ENCODE measurements at regions not wholly inside any gene's neighbourhood (a gene's known extent, or its start where the extent isn't known, plus 50 kb on each side); places are given as distances from the start of the nearest gene placed in this dataset.
"Not testable (repeated sequence)": the region's sequence is repeated elsewhere in the genome, so short reads cannot be mapped to it uniquely, and the experiment has no call there.

DNA sequence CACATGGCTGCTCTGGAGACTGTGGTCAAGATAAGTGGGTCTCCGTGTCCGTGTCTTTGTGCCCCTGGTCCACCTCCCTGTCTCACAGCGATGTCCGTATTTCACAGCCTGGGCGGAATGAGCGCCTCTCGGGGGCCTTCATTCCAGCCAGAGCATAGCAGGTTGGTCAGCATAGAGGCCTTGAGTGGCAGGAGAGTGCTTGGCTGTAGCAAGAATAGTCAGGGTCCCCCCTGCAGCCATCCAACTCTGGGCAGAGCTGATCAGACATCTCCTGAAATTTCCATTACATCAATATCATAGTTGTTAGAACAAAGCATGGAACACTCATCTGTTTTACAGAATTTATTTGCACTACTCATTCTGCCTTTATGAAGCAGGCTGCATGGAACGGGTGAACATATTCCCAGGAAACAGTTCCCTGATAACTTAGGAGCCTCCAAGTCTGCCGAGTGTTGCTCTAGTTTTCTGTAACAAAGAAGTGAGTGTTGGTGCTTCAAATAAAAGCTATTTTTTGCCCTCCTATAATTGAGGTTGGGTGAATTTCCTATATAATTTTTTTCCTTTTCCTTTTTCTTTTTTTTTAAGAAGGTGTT lies 255.3 kb downstream of the INHBA start:
- no peak for DNase-seq
- peak; percentile 38 for ATAC-seq (ENCODE audit: poor library complexity)
- intact Hi-C loops (cut with DNase I), result no loop called here

DNA sequence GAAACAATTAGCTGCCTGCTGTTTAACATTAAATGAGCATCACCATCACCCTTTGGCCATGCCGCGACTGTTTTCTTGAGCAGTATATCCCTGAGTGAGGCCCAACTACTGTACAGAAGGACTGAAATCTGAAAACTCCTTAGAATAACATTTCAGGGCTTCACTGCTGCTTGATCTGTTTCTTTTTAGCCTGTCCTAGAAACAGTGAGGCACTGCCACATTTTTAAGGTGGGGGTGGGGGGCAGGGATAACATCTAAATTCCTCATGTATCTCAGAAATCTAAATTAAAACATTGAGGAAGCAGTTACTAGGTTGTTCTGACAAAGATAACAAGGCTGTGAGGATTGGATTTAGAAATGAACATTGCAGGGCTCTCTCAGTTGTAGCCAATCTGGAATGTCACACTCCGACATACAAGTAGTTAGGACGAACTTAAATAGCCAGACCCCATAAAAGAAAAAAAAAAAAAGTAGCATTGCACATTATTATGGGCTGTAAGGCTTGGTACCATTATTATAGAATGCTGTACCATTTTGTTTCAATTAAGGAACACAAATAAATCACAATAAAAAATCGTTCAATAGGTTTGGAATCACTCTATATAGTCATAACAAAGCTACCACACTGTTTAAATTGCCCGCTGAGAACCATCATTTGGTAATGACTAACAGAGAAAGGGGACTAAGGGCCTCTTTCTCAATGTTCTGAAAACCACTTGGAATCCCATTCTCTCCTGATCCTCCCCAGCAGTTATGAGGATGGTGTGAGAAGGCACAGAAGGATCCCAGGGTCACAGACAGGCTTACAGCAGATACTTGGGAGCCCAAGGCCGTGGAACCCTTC lies 256.1 kb downstream of the INHBA start:
- no peak for DNase-seq
- no peak for ATAC-seq (ENCODE audit: poor library complexity)
- intact Hi-C loops (cut with DNase I), result no loop called here

DNA sequence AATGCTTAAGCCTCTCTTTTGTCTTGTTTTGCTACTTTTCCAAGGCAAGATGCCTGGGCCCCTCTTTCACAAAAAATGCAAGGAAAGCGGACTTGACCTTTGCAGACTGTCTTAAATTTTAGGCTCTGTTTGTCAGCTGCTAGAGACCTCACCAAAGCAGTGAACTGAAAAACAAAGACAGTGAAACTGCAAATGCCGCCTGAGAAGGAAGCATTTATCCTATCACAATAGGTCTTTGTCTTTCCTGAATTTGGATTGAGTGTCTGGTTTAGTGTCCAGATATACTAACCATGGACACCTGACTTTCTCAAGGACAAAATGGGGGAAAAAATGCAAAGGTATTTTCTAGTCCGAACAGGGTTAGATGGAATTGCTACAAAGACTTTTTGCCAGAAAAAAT lies 256.9 kb downstream of the INHBA start:
- ATAC-seq (ENCODE audit: poor library complexity) (no peak), DNase-seq (no peak)
- intact Hi-C loops (cut with DNase I), result no loop called here

DNA sequence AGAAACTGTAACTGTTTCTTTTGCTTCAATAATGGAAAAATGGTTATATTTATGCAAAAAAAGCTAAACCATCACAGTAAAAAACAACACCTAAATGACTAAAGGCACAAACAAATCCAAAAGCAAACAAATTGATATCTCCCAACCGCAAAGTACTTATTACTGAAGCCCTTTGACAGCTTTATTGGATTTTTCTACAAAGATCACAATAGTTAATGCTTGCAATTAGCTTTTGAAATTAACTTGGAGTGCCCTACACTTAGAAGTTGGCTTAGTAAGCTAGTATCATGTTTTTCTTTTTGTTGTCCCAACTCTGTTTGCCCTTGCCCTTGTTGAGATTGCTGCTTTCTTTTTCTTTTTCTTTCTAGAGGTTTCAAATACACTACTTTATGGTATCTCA lies 257.5 kb downstream of the INHBA start:
- no peak for DNase-seq
- intact Hi-C loops (cut with DNase I), result no loop called here
- no peak for ATAC-seq (ENCODE audit: poor library complexity)

DNA sequence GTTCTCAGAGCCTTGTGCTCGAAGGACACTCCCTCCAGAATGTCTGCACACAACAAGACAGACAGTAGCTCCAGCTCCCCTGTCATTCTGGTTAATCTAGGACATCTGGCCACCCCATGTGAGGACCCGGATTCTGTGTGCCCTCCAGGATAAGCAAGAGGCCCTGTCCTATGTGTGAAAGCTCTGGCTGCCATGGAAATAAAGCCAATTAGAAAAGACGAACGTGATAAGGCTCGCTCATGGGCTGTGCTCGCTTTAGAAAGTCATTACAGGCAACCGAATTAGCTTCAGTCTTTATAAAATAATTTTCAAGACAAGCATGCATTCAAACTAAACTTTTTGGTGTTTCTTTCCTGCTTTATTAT lies 263.4 kb downstream of the INHBA start:
- DNase-seq, result no peak
- intact Hi-C loops (cut with DNase I), result no loop called here
- ATAC-seq (ENCODE audit: poor library complexity), result no peak

DNA sequence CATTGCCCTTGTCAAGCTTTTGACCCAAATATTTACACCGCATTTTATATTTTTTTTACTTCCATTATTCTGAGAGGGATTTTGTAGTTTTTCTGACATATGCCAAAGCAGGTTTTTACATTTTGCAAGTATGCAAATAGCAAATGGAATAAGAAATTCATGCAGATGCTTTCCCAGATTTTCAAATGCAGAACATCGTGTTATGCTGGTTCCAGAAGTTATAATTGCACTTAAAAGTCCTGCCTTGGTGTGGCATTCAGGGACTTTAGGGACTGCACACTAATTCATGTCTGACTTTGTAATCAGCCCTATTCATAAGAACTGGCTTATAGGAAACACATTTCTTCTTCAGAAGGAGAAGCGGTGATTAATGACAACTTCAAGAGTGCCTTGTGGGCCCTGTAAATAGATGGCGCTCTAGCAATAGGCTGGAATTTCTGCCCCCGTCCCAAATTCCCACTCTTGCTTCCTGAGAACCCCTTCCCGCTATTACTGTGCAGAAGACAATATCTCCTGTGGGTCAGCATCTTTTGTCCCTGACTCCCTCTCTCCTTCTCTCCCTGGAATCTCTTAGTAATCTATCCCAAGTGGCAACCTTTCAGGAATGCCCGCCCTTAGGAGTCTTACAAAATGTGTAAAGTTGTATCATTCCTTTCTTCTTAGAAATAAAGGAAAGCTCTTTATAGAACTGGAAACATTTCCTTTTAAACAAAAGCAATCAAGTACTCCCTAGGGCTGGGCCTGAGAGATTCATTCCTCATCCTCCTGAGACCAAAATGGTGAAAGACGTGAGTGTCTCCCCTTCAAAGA lies 264.0 kb downstream of the INHBA start:
- no peak for DNase-seq
- intact Hi-C loops (cut with DNase I), result no loop called here
- ATAC-seq (ENCODE audit: poor library complexity), result no peak

DNA sequence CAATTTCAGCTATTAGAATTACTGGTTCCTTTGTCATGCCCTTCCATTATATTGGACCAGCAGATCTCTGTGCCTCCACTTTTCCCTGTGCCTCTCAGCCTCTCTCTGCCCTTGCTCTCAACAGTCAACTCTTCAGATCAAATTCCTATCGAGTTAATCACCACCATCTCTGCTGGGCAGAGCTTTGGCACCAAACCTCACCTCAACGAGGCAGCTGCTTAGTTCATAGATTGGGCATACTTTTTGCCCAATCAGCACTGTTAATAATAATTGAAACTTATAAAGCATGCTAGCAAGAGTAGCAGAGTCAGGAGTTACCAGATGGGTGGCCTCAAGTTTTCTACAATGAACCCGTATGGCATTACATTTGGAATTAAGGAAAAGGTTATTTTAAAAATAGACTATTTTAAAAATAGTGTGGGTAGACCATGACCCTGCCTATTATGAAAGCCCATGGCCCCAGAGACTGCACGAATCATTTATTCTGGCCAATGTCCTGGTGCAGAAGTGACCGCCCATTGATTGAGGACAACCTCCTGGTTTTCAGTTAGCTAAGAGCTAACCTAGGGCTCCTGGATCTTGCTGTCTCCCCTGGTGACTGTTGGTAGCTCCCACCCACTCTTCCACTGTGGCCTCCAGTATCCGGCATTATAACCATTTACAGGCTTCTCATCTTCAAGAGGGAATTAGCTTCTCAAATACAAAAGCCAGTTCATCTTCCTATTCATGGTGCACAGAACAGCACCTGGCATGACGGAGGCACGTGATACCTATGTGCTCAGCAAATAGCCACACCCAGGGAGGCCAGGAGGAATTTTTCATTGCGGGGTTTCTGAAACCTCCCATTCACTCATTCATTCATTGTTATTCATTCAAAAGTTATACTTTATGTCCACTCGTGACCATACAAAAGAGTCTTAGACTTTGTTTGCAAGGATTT lies 265.4 kb downstream of the INHBA start:
- ATAC-seq (ENCODE audit: poor library complexity) (no peak), DNase-seq (no peak)
- intact Hi-C loops (cut with DNase I), result no loop called here

DNA sequence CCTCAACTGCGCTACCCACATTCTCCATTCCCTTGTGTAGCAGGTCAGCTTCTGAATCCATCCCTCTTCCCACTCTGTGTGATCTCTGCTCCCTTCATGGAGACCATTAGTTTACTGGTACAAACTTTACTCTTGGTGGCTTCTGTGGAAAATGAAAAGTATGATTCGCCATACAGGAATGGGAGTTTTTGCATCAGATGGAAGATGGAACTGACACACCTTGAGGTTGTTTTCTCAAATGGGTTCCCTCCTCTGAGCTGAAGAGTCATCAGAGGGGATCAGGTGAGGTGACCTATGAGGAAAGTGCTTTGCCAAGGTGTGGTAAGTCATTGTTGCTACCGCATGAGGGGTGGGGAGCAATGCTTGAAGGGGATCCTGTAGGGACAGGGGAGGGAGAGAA lies 266.8 kb downstream of the INHBA start:
- DNase-seq (no peak), ATAC-seq (ENCODE audit: poor library complexity) (no peak)
- intact Hi-C loops (cut with DNase I), result no loop called here

DNA sequence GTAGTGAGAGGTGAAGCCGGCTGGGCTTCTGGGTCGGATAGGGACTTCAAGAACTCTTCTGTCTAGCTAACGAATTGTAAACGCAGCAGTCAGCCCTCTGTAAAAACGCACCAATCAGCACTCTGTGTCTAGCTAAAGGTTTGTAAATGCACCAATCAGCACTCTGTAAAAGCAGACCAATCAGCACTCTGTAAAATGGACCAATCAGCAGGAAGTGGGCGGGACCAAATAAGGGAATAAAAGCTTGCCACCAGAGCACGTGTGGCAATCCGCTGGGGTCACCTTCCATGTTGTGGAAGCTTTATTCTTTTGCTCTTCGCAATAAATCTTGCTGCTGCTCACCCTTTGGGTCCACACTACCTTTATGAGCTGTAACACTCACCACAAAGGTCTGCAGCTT lies 267.9 kb downstream of the INHBA start:
- intact Hi-C loops (cut with DNase I); ATAC-seq (ENCODE audit: poor library complexity); DNase-seq: not testable (repeated sequence)

DNA sequence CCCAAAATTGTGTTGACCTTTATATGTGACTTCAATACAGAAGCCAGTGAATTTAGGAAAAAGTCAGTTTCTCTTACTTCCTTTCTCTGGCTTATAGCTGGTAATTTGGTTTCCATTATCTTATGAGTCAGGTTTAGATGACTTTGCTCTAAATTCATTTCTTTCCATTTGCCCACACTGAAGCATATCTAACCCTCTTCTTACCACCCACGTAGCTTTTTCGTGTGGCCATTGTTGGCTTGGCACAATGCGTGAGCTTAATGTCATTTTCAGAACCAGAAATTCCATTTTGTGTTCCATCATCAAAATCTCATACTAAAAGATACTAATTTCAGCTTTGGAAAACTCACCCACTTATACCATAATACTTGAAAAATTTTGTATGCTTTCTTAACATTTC lies 271.2 kb downstream of the INHBA start:
- no peak for DNase-seq
- no peak for ATAC-seq (ENCODE audit: poor library complexity)

DNA sequence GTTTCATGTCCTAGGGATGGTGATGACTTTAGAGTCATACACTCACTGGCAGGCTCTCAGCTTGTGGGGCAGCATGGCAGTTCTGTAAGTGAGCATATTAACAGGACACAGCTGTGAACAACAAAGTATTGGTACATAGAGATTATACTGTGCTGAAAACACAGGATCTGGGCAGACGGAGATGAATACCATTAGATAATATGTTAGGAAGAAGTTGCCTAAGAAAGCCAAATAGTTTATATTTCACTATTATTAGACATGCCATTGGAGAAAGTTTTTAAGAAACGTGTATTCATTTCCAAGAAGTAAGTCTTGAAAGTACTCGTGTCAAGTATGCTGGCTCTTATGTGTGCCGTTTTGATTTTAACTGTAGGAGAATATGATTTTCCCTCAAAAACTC lies 274.5 kb downstream of the INHBA start:
- no peak for DNase-seq
- intact Hi-C loops (cut with DNase I), result no loop called here
- no peak for ATAC-seq (ENCODE audit: poor library complexity)

More for the DNA sequence above, 271.2 kb downstream of the INHBA start:
- intact Hi-C loops (cut with DNase I), result no loop called here

DNA sequence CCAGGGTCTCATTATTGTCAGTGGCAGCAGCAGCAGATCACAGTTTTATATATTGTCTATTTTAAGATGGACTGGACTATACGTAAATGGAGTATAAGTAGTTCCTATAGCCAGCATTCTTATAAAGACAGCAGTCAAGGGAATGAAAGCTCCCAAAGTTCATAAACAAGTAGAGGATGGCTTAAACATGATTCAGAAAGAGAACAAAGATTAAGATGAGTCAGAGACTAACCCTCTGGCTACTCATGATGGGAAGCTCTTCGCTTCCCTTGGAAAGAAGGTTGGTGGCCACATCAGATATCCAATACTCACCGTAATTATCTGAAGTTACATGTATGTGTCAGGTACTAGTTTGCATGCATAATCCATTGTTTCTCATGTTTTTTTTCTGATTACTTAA lies 277.0 kb downstream of the INHBA start:
- no peak for ATAC-seq (ENCODE audit: poor library complexity)
- intact Hi-C loops (cut with DNase I), result no loop called here

DNA sequence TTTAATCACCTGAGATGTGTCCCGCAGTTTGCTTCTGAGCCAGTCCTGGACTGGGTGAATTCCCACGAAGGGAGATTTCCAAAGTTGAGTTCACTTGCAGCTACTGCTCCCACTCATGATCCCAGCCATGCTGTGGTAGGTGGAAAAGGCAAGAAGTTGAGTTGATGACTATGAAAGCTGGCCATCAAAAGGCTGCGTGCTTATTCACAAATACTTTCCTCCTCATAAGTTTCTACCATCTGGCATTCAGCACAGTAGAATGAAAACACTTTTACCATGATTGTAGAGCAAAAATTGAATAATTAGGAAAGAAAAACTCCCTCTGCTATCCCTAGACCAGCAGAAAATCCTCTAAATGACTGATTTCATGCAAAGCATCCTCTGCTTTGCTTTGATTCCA lies 281.8 kb downstream of the INHBA start:
- intact Hi-C loops (cut with DNase I), result no loop called here
- no peak for ATAC-seq (ENCODE audit: poor library complexity)
- DNase-seq, result no peak

More for the DNA sequence above, 277.0 kb downstream of the INHBA start:
- DNase-seq, result no peak

DNA sequence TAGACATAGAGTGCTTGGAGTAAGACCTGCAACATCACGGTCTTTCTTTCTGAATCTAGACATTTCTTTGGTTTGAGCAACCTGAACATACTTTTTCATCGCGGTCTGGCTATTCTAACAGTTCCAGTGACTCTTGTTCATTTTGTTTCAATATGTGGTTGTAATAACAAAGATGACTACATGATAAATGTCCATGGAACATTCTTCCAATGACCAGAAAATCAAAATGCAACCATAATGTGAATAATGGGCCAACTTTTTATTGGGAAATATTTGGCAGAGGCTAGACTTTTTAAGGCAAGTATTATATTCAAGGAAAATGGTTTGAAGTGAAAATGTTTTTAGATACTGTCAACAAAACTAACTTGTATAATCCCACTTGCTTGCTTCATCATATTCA lies 282.5 kb downstream of the INHBA start:
- DNase-seq (no peak), ATAC-seq (ENCODE audit: poor library complexity) (no peak)
- intact Hi-C loops (cut with DNase I), result no loop called here

DNA sequence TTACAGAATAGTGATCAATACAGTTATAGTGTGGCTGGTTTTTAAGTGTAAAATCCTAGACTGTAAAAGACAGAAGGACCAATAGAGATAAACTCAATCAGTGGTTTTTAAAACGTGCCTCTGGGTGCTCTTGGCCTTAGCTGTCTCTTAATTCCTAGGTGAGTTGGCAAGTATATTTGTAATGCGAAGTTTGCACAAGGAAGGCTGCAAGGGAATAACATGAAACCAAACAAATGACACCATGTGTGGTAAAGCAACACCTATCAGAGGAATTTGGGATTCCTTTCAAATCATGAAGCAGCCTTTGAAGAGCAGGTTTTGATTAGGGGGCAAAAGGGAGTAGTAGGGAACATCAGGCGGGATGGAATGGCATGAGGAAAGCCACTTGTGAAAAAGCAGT lies 284.6 kb downstream of the INHBA start:
- no peak for DNase-seq
- ATAC-seq (ENCODE audit: poor library complexity), result no peak
- intact Hi-C loops (cut with DNase I), result no loop called here

DNA sequence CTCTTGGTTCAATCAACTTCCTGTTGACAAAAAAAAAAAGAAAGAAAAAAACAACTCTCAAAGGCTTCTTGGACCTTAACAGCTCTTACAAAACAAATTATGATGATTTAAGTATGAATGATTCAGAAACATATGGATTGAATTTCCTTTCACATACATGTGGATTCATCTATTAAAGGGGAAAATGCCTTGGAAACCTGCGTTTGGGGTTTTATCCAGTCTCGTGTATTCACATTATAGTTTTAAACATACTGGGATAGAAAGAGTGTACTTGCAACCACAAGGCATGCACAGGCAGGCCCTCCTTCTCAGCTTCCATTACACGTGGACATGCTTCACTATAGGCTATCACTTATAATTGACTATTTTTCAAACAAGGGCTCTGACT lies 286.7 kb downstream of the INHBA start:
- intact Hi-C loops (cut with DNase I), result no loop called here
- ATAC-seq (ENCODE audit: poor library complexity), result no peak

DNA sequence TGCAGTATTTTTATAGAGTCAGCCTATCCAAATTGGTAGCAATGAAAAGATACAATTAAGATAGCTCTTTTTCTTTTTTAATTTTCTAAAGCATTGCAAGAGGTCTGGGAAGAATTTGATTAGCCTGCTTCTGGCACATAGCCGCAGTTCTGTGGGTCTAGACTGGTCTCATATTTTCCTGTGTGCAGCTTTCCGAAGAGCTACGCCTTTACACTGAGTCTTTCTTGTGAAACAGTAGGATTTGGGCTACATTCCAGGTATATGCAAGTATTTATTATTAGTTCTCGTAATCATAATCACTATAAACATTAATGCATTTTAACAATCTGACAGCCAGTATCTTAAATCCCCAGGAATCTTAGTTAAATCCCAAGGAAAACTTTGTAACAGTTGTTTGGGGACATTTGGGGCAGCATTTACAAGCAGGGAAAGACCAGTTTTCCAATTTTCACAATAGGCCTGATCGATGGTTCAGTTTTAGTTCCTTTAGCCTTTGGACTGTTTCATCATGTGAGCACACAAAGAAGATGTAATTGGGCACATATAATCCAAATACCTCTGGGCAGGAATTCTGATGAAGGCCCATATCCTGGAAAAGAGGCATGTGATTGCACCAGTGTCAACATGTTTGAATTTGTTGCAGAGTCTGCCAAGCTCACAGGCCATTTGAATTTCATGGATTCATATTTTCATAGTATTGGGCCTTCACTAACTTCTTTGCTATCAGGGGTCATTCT lies 287.3 kb downstream of the INHBA start:
- ATAC-seq (ENCODE audit: poor library complexity) (no peak), DNase-seq (no peak)
- intact Hi-C loops (cut with DNase I), result no loop called here

More for the DNA sequence above, 286.7 kb downstream of the INHBA start:
- no peak for DNase-seq

DNA sequence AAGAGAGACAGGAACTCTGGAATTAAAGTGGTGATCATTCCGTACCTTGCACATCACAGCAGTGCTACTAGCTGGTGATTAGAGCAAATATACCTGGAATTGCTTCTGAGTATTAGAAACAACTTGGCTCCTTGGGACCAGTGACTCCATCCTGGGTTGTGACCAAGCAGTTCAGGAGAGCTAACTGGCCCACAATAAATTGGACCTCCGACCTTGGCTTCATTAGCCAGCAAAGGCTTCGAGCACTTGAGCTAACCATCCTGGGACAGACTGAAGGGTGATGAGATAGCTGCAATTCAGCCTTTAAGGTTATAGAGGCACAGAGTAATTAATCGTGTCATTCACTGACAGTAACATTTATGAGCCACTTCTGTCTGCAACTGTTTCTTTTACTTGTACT lies 287.8 kb downstream of the INHBA start:
- no peak for ATAC-seq (ENCODE audit: poor library complexity)
- intact Hi-C loops (cut with DNase I), result no loop called here
- no peak for DNase-seq

All from Right ventricle myocardium superior (tissue), 1 donor.